Peyer's patch (tissue), 4 donors: ENCODE measurements at regions not wholly inside any gene's neighbourhood (a gene's known extent, or its start where the extent isn't known, plus 50 kb on each side); places are given as distances from the start of the nearest gene placed in this dataset.
"Not testable (repeated sequence)": the region's sequence is repeated elsewhere in the genome, so short reads cannot be mapped to it uniquely, and the experiment has no call there.

ENCODE experiments used
- DNase-seq, 3 donors: peaks; one replicate each; pipeline ENCODE4 v3.0.0-alpha.2; 2017 to 2019
- H3K27ac ChIP-seq, 4 donors: fragments of 200-600 bp; sonication (generic); one replicate each; pipeline ENCODE4 v1.5.1; 2016 to 2019
- H3K27me3 ChIP-seq, 2 donors: fragments of 200-600 bp; sonication (generic); one replicate each; pipeline ENCODE4 v1.5.1; 2019
- H3K36me3 ChIP-seq, 3 donors: fragments of 200-600 bp; sonication (generic); one replicate each; pipeline ENCODE4 v1.5.1; 2016 to 2019
- H3K4me1 ChIP-seq, 4 donors: fragments of 200-600 bp; sonication (generic); one replicate each; pipeline ENCODE4 v1.5.1; 2016 to 2019
- H3K4me3 ChIP-seq, 4 donors: fragments of 200-600 bp; sonication (generic); 1 replicate in 3 of 4; 2 replicates in 1 of 4; pipeline ENCODE4 v1.5.1; 2016 to 2019; ENCODE audit warnings: mild to moderate bottlenecking in 1 of 4
- H3K9me3 ChIP-seq, 4 donors: fragments of 200-600 bp; sonication (generic); one replicate each; pipeline ENCODE4 v1.5.1; 2016 to 2019; ENCODE audit warnings: mild to moderate bottlenecking in 1 of 4
- POLR2A ChIP-seq, 2 donors: fragments of 450-650 bp; IDR thresholded peaks; one replicate each; pipeline ENCODE4 v1.5.1; 2017; ENCODE audit warnings: antibody characterized with exemption in 2 of 2, mild to moderate bottlenecking in 2 of 2, moderate library complexity in 2 of 2
- TF ChIP-seq, protein P1 (sequence below), 6 experiments: fragments of 450-650 bp in 4 of 6; fragments of 200-600 bp in 2 of 6; sonication (generic) in 1 of 6; IDR thresholded peaks; one replicate each; pipeline ENCODE4 v1.5.1; 2017 to 2019; ENCODE audit warnings: antibody characterized with exemption in 6 of 6, mild to moderate bottlenecking in 3 of 6, moderate library complexity in 1 of 6

DNA sequence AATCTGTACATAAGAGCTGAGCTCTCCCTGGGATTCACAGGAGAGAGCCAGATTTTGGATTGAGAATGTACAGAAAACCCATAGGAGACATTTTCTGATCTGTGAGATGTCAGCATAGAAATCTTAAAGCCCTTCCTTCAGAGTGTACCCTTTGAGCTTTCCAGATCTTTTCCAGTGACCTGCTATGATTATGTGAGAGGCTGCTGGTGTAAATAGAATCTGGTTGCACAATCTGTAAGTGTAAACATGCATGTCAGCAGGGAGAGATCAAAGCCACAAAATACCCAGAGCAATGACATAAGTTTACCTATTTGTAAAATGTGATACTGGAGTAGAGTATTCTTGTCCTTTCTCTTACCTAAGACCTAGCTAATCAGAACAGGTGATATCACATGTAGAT lies 471.9 kb downstream of the FOXD4L5 start:
- H3K4me3 ChIP-seq, H3K27ac ChIP-seq, H3K27me3 ChIP-seq, H3K9me3 ChIP-seq, H3K4me1 ChIP-seq, H3K36me3 ChIP-seq, DNase-seq: not testable (repeated sequence)

DNA sequence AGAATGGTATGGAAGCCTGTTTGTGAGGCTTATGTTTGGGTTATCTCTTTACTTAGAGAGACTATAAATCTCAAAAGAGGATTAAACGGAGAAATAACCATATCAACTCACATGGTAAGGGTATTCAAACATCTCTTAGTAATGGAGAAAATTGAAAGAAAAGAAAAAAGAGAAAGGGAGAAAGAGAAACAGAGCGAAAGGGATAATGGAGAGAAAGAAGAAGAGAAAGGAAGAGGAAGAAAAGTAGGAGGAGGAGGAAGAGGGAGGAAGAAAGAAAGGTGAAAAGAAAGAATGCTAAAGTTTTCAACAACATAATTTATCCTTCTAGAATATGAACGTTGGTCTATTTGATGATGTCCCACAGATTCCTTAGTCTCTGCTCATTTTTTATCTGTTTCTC lies 506.3 kb downstream of the FOXD4L5 start:
- not testable (repeated sequence) for H3K4me3 ChIP-seq, DNase-seq, H3K27me3 ChIP-seq, H3K36me3 ChIP-seq, H3K4me1 ChIP-seq, H3K27ac ChIP-seq, H3K9me3 ChIP-seq

DNA sequence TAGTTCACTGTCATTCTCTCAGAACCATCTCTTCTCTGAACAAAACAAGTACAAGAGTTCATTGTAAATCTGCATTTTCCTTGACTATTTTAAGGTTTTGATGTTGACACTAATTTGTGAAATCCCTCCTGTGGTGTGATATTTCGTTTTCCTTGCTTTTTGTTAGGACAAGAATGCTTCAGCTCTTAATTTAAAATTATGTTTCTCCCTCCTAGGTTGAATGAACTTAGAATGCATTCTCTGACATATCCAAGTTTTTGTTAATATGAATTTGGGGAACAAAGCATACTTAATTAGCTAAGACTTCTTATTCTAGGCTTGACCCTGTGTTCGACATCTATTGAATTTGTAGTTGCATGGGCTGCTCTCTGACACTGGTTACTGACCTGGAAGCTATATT lies 508.7 kb downstream of the FOXD4L5 start:
- not testable (repeated sequence) for H3K4me1 ChIP-seq, DNase-seq, H3K27me3 ChIP-seq, H3K9me3 ChIP-seq, H3K27ac ChIP-seq, H3K36me3 ChIP-seq, H3K4me3 ChIP-seq

DNA sequence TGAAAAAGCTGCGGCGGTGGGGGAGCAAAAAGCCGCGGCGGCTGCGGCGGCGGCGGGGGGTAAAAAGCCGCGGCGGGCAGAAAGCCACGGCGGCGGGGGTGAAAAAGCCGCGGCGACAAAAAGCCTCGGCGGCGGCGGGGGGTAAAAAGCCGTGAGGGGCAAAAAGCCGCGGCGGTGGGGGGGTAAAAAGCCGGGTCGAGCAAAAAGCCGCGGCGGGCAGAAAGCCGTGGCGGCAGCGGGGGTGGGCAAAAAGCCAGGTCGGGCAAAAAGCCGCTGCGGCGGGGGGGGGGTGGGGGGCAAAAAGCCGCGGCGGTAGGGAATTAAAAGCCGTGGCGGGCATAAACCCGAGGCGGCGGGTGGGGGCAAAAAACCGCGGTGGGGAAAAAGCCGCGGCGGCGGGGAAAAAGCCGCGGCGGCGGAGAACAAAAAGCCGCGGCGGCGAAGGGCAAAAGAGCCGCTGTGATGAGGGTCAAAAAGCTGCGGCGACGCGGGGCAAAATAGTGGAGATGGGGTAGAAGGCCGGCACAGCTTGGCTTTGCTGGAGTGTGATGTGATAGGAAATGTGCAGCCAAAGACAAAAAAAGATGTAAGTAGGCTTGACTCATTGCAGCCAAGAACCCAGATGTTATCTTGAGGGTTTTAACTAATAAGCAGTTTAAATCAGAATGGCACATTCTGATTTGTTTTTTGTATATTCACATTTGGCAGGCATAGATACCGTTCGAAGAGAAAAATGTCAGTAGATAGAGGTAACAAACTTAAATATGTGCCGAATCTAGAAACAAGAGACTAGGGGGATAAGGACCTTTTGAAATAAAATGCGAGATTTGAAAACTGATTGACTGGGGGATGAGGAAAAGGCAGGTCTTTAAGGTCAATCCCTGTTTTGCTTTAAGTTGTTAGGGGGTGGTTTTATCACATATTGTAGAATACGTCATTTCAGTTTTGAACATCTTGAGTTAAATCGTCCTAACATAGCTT lies 509.9 kb downstream of the FOXD4L5 start:
- H3K36me3 ChIP-seq, H3K27me3 ChIP-seq, H3K4me1 ChIP-seq, H3K9me3 ChIP-seq: not testable (repeated sequence)
- Histone ChIP-seq H3K27ac (peak overlapping the region in 2 of 4 donors; percentile 12 to 42), H3K4me3 (peak overlapping the region; percentile 37 to 52 (median 44))
- peak; percentile 19 to 53 (median 47) for DNase-seq

DNA sequence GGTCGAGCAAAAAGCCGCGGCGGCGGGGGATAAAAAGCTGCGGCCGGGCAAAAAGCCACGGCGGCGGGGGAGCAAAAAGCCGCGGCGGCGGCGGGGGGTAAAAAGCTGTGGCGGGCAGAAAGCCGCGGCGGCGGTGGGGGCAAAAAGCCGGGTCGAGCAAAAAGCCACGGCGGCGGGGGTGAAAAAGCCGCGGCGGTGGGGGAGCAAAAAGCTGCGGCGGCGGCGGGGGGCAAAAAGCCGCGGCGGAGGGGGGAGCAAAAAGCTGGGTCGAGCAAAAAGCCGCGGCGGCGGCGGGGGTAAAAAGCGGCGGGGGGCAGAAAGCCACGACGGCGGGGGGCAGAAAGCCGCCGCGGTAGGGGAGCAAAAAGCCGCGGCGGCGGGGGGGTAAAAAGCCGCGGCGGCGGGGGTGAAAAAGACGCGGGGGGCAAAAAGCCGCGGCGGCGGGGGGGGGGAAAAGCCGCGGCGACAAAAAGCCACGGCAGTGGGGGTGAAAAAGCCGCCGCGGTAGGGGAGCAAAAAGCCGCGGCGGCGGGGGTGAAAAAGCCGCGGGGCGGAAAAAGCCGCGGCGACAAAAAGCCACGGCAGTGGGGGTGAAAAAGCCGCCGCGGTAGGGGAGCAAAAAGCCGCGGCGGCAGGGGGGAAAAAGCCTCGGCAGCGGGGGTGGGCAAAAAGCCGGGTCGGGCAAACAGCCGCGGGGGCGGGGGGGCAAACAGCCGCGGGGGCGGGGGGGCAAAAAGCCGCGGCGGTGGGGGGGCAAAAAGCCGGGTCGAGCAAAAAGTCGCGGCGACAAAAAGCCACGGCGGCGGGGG lies 510.8 kb downstream of the FOXD4L5 start:
- H3K36me3 ChIP-seq, H3K27me3 ChIP-seq, H3K9me3 ChIP-seq, H3K4me1 ChIP-seq: not testable (repeated sequence)
- peak in 2 of 3 donors; percentile 12 to 39 for DNase-seq
- Histone ChIP-seq H3K4me3 (peak overlapping the region; percentile 37 to 52 (median 44)), H3K27ac (peak overlapping the region in 2 of 4 donors; percentile 12 to 42)

DNA sequence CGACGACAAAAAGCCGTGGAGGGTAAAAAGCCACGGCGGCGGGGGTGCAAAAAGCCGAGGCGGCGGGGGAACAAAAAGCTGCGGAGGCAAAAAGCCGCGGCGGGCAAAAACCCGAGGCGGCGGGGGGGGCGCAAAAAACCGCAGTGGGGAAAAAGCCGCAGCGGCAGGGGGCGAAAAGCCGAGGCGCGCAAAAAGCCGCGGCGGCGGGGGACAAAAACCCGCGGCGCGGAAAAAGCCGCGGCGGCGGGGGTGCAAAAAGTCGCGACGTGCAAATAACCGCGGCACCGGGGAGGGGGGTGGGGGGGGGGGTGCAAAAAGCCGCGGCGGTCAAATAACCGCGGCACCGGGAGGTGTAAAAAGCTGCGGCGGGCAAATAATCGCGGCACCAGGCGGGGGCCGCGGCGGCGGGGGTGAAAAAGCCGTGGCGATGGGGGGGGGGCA lies 511.5 kb downstream of the FOXD4L5 start:
- H3K27ac ChIP-seq = peak overlapping the region in 1 of 4 donors; percentile 42
- DNase-seq = peak; percentile 15 to 50 (median 46)
- peak overlapping the region; percentile 35 to 52 (median 44) for H3K4me3 ChIP-seq
- H3K27me3 ChIP-seq = no peaks in the 10 kb centered on the region
- no peaks in the 10 kb centered on the region for H3K9me3 ChIP-seq
- H3K36me3 ChIP-seq = no peaks in the 10 kb centered on the region
- H3K4me1 ChIP-seq = no peaks in the 10 kb centered on the region
- TF ChIP-seq, protein P1, sequence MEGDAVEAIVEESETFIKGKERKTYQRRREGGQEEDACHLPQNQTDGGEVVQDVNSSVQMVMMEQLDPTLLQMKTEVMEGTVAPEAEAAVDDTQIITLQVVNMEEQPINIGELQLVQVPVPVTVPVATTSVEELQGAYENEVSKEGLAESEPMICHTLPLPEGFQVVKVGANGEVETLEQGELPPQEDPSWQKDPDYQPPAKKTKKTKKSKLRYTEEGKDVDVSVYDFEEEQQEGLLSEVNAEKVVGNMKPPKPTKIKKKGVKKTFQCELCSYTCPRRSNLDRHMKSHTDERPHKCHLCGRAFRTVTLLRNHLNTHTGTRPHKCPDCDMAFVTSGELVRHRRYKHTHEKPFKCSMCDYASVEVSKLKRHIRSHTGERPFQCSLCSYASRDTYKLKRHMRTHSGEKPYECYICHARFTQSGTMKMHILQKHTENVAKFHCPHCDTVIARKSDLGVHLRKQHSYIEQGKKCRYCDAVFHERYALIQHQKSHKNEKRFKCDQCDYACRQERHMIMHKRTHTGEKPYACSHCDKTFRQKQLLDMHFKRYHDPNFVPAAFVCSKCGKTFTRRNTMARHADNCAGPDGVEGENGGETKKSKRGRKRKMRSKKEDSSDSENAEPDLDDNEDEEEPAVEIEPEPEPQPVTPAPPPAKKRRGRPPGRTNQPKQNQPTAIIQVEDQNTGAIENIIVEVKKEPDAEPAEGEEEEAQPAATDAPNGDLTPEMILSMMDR (IDR thresholded peaks at IDR 0.05) = no peak
- TF ChIP-seq POLR2A (IDR thresholded peaks at IDR 0.05) = no peak

DNA sequence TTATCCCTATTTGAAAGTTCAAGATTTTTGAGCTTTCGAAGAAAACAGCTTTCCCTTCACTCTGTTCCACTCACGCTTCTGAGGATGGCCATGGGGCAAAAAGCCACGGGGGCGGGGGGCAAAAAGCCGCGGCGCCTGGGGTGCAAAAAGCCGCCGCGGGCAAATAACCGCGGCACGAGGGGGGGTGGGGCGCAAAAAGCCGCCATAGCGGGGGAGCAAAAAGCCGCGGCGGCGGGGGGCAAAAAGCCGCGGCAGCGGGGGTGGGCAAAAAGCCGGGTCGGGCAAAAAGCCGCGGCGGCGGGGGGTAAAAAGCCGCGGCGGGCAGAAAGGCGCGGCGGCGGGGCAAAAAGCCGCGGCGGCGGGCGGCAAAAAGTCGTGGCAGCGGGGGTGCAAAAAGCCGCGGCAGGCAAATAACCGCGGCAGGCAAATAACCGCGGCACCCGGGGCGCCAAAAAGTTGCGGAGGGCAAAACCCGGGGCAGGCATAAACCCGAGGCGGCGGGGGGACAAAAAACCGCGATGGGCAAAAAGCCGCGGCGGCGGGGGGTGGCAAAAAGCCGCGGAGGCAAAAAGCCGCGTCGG lies 512.2 kb downstream of the FOXD4L5 start:
- H3K4me1 ChIP-seq, H3K27ac ChIP-seq, H3K36me3 ChIP-seq, H3K9me3 ChIP-seq, H3K27me3 ChIP-seq: not testable (repeated sequence)
- DNase-seq = peak in 1 of 3 donors; percentile 31
- H3K4me3 ChIP-seq = peak overlapping the region; percentile 24 to 52 (median 46)

DNA sequence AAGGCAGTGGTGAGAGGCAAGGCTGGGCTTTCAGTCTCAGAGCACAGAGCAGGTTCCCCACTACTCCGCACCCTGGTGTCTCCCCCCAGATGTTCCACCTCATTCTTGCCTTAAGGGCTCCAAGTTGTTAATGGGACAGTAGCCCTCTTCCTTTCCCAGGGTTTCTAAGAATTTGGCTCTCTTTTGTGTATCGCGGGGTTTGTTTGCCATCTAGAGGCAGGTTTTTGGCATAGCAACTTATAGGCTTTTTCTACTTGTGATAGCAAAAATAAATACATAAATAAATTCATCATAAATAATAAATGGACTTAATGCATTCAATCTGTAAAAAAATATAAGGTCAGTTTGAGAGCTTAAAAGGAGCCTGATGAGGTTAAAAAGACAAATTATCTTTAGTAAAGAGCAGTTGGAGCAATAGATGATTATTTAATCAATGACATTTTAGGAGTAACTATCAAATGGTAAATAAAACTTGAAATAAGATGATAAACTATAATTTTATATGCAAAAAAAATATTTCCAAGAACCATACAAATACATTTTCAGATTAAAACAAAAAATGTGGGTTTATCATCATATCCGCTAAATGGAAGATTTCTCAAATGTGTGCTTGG lies 512.8 kb downstream of the FOXD4L5 start:
- H3K36me3 ChIP-seq, H3K27me3 ChIP-seq, H3K4me3 ChIP-seq, H3K9me3 ChIP-seq, H3K27ac ChIP-seq, H3K4me1 ChIP-seq: not testable (repeated sequence)
- TF ChIP-seq, protein P1 (IDR thresholded peaks at IDR 0.05) = peak in 1 of 6 experiments; percentile 32
- DNase-seq = peak in 1 of 3 donors; percentile 44
